ENCODE measurements at regions not wholly inside any gene's neighbourhood (a gene's known extent, or its start where the extent isn't known, plus 50 kb on each side); places are given as distances from the start of the nearest gene placed in this dataset.
"Not testable (repeated sequence)": the region's sequence is repeated elsewhere in the genome, so short reads cannot be mapped to it uniquely, and the experiment has no call there.

GRCh38 chr5:126044931-126045565 lies 378.2 kb upstream of the GRAMD2B start:
- Mint-ChIP-seq H3K36me3 (ENCODE audit: low read depth) (no peaks in the 10 kb centered on the region), H3K27ac (no peak overlapping the region), H3K4me3 (no peak overlapping the region), H3K27me3 (no peaks in the 10 kb centered on the region), H3K4me1 (no peaks in the 10 kb centered on the region)
- DNase-seq = no peak
- ATAC-seq = no peak
- H3K9me3 ChIP-seq (ENCODE audit: control insufficient read depth, low read length, poor library complexity, severe bottlenecking) = no peaks in the 10 kb centered on the region

- Mint-ChIP-seq H3K27me3 (no peaks in the 10 kb centered on the region), H3K4me3 (no peak overlapping the region), H3K36me3 (ENCODE audit: low read depth) (no peaks in the 10 kb centered on the region), H3K27ac (no peak overlapping the region), H3K4me1 (no peaks in the 10 kb centered on the region)
- H3K9me3 ChIP-seq (ENCODE audit: control insufficient read depth, low read length, poor library complexity, severe bottlenecking) = no peaks in the 10 kb centered on the region
- DNase-seq (no peak), ATAC-seq (no peak)
These were observed 376.9 kb upstream of the GRAMD2B start for GRCh38 chr5:126046318-126046717.

- no peaks in the 10 kb centered on the region for H3K4me1 Mint-ChIP-seq
- DNase-seq = no peak
- ATAC-seq = no peak
- H3K36me3 Mint-ChIP-seq (ENCODE audit: low read depth) = no peaks in the 10 kb centered on the region
- no peaks in the 10 kb centered on the region for H3K27me3 Mint-ChIP-seq
- H3K4me3 Mint-ChIP-seq = no peak overlapping the region
- no peaks in the 10 kb centered on the region for H3K9me3 ChIP-seq (ENCODE audit: control insufficient read depth, low read length, poor library complexity, severe bottlenecking)
- no peak overlapping the region for H3K27ac Mint-ChIP-seq
These were observed 376.2 kb upstream of the GRAMD2B start for GRCh38 chr5:126046846-126047571.

- no peaks in the 10 kb centered on the region for H3K36me3 Mint-ChIP-seq (ENCODE audit: low read depth)
- no peaks in the 10 kb centered on the region for H3K27me3 Mint-ChIP-seq
- no peak overlapping the region for H3K27ac Mint-ChIP-seq
- ATAC-seq = no peak
- H3K9me3 ChIP-seq (ENCODE audit: control insufficient read depth, low read length, poor library complexity, severe bottlenecking) = no peaks in the 10 kb centered on the region
- H3K4me1 Mint-ChIP-seq = no peaks in the 10 kb centered on the region
- DNase-seq = no peak
- no peak overlapping the region for H3K4me3 Mint-ChIP-seq
These were observed 371.1 kb upstream of the GRAMD2B start for GRCh38 chr5:126052120-126052519.

GRCh38 chr5:126052791-126053190 lies 370.4 kb upstream of the GRAMD2B start:
- no peaks in the 10 kb centered on the region for H3K4me1 Mint-ChIP-seq
- H3K27ac Mint-ChIP-seq = no peak overlapping the region
- no peak for ATAC-seq
- no peaks in the 10 kb centered on the region for H3K27me3 Mint-ChIP-seq
- H3K36me3 Mint-ChIP-seq (ENCODE audit: low read depth) = no peaks in the 10 kb centered on the region
- no peaks in the 10 kb centered on the region for H3K9me3 ChIP-seq (ENCODE audit: control insufficient read depth, low read length, poor library complexity, severe bottlenecking)
- no peak overlapping the region for H3K4me3 Mint-ChIP-seq
- no peak for DNase-seq

- no peaks in the 10 kb centered on the region for H3K4me1 Mint-ChIP-seq
- DNase-seq = no peak
- no peaks in the 10 kb centered on the region for H3K9me3 ChIP-seq (ENCODE audit: control insufficient read depth, low read length, poor library complexity, severe bottlenecking)
- no peak overlapping the region for H3K27ac Mint-ChIP-seq
- no peaks in the 10 kb centered on the region for H3K36me3 Mint-ChIP-seq (ENCODE audit: low read depth)
- no peak for ATAC-seq
- no peaks in the 10 kb centered on the region for H3K27me3 Mint-ChIP-seq
- no peak overlapping the region for H3K4me3 Mint-ChIP-seq
These were observed 369.6 kb upstream of the GRAMD2B start for GRCh38 chr5:126053630-126054029.

- DNase-seq (no peak), ATAC-seq (no peak)
- H3K4me1 Mint-ChIP-seq = no peaks in the 10 kb centered on the region
- H3K4me3 Mint-ChIP-seq = no peak overlapping the region
- H3K36me3 Mint-ChIP-seq (ENCODE audit: low read depth) = no peaks in the 10 kb centered on the region
- H3K27ac Mint-ChIP-seq = no peak overlapping the region
- no peaks in the 10 kb centered on the region for H3K27me3 Mint-ChIP-seq
- H3K9me3 ChIP-seq (ENCODE audit: control insufficient read depth, low read length, poor library complexity, severe bottlenecking) = no peaks in the 10 kb centered on the region
These were observed 368.4 kb upstream of the GRAMD2B start for GRCh38 chr5:126054577-126055347.

- Mint-ChIP-seq H3K36me3 (ENCODE audit: low read depth) (no peaks in the 10 kb centered on the region), H3K4me1 (no peaks in the 10 kb centered on the region), H3K27ac (no peak overlapping the region), H3K4me3 (no peak overlapping the region), H3K27me3 (no peaks in the 10 kb centered on the region)
- no peaks in the 10 kb centered on the region for H3K9me3 ChIP-seq (ENCODE audit: control insufficient read depth, low read length, poor library complexity, severe bottlenecking)
- DNase-seq (no peak), ATAC-seq (no peak)
These were observed 367.9 kb upstream of the GRAMD2B start for GRCh38 chr5:126055348-126055729.

- Mint-ChIP-seq H3K27ac (no peak overlapping the region), H3K36me3 (ENCODE audit: low read depth) (no peaks in the 10 kb centered on the region), H3K4me1 (no peaks in the 10 kb centered on the region), H3K27me3 (no peaks in the 10 kb centered on the region), H3K4me3 (no peak overlapping the region)
- no peak for DNase-seq
- ATAC-seq = no peak
- no peaks in the 10 kb centered on the region for H3K9me3 ChIP-seq (ENCODE audit: control insufficient read depth, low read length, poor library complexity, severe bottlenecking)
These were observed 366.9 kb upstream of the GRAMD2B start for GRCh38 chr5:126056352-126056751.

- ATAC-seq = no peak
- no peaks in the 10 kb centered on the region for H3K4me1 Mint-ChIP-seq
- DNase-seq = no peak
- H3K9me3 ChIP-seq (ENCODE audit: control insufficient read depth, low read length, poor library complexity, severe bottlenecking) = no peaks in the 10 kb centered on the region
- no peak overlapping the region for H3K27ac Mint-ChIP-seq
- H3K27me3 Mint-ChIP-seq = no peaks in the 10 kb centered on the region
- H3K4me3 Mint-ChIP-seq = no peak overlapping the region
- H3K36me3 Mint-ChIP-seq (ENCODE audit: low read depth) = no peaks in the 10 kb centered on the region
These were observed 366.2 kb upstream of the GRAMD2B start for GRCh38 chr5:126056851-126057622.

GRCh38 chr5:126058392-126058791 lies 364.8 kb upstream of the GRAMD2B start:
- H3K27ac Mint-ChIP-seq; H3K4me3 Mint-ChIP-seq; DNase-seq; H3K36me3 Mint-ChIP-seq (ENCODE audit: low read depth); H3K27me3 Mint-ChIP-seq; H3K4me1 Mint-ChIP-seq; H3K9me3 ChIP-seq (ENCODE audit: control insufficient read depth, low read length, poor library complexity, severe bottlenecking); ATAC-seq: not testable (repeated sequence)

- H3K9me3 ChIP-seq (ENCODE audit: control insufficient read depth, low read length, poor library complexity, severe bottlenecking) = no peaks in the 10 kb centered on the region
- Mint-ChIP-seq H3K4me1 (no peaks in the 10 kb centered on the region), H3K27me3 (no peaks in the 10 kb centered on the region), H3K36me3 (ENCODE audit: low read depth) (no peaks in the 10 kb centered on the region), H3K4me3 (no peak overlapping the region), H3K27ac (no peak overlapping the region)
- DNase-seq = no peak
- no peak for ATAC-seq
These were observed 360.6 kb upstream of the GRAMD2B start for GRCh38 chr5:126062398-126063221.
